MM.1S (cell line): ENCODE measurements at regions not wholly inside any gene's neighbourhood (a gene's known extent, or its start where the extent isn't known, plus 50 kb on each side); places are given as distances from the start of the nearest gene placed in this dataset.

Experiments used
- DNase-seq: peaks from one replicate; pipeline ENCODE4 v3.0.0-alpha.2; 2015
- H2AFZ ChIP-seq: fragments of 300-600 bp; sonication (generic); 2 replicates; pipeline ENCODE4 v1.6.0; 2016; ENCODE audit warnings: antibody characterized with exemption, low read length
- H3F3A ChIP-seq: fragments of 300-600 bp; sonication (generic); 2 replicates; pipeline ENCODE4 v1.6.1; 2016; ENCODE audit warnings: mild to moderate bottlenecking, antibody characterized with exemption, low read length, moderate library complexity, mixed read lengths; ENCODE audit not compliant: insufficient read depth
- H3K27ac ChIP-seq: fragments of 300-600 bp; sonication (generic); 2 replicates; pipeline ENCODE4 v1.5.1; 2016; ENCODE audit warnings: mild to moderate bottlenecking, low read length
- H3K27me3 ChIP-seq: fragments of 300-600 bp; sonication (generic); replicated peaks from 2 replicates; pipeline ENCODE4 v1.6.0; 2016; ENCODE audit warnings: low read length; ENCODE audit not compliant: insufficient read depth
- H3K36me3 ChIP-seq: fragments of 300-600 bp; sonication (generic); replicated peaks from 2 replicates; pipeline ENCODE4 v1.6.1; 2016; ENCODE audit warnings: mild to moderate bottlenecking, low read length, mixed read lengths; ENCODE audit not compliant: insufficient read depth
- H3K4me1 ChIP-seq: fragments of 300-600 bp; sonication (generic); 2 replicates; pipeline ENCODE4 v1.6.1; 2016; ENCODE audit warnings: low read length, mixed read lengths
- H3K4me2 ChIP-seq: fragments of 300-600 bp; sonication (generic); 2 replicates; pipeline ENCODE4 v1.6.0; 2016; ENCODE audit warnings: low read depth, low read length
- H3K4me3 ChIP-seq: fragments of 300-600 bp; sonication (generic); 2 replicates; pipeline ENCODE4 v1.5.1; 2016; ENCODE audit warnings: low read length, mixed read lengths
- H3K79me2 ChIP-seq: fragments of 300-600 bp; sonication (generic); 2 replicates; pipeline ENCODE4 v1.6.1; 2016; ENCODE audit warnings: mixed run types, low read length, mixed read lengths
- H3K9ac ChIP-seq: fragments of 300-600 bp; sonication (generic); 2 replicates; pipeline ENCODE4 v1.6.1; 2016; ENCODE audit warnings: low read length, mixed read lengths
- H3K9me2 ChIP-seq: fragments of 300-600 bp; sonication (generic); replicated peaks from 2 replicates; pipeline ENCODE4 v1.6.1; 2016; ENCODE audit warnings: mild to moderate bottlenecking, low read length, mixed read lengths; ENCODE audit not compliant: insufficient read depth
- H3K9me3 ChIP-seq: fragments of 300-600 bp; sonication (generic); replicated peaks from 2 replicates; pipeline ENCODE4 v1.6.1; 2016; ENCODE audit warnings: mild to moderate bottlenecking, low read length, mixed read lengths; ENCODE audit not compliant: insufficient read depth
- H4K20me1 ChIP-seq: fragments of 300-600 bp; sonication (generic); 2 replicates; pipeline ENCODE4 v1.6.1; 2016; ENCODE audit warnings: mild to moderate bottlenecking, low read length, moderate library complexity, mixed read lengths; ENCODE audit not compliant: insufficient read depth
- EZH2 ChIP-seq: fragments of 300-600 bp; sonication (generic); optimal IDR thresholded peaks from 2 replicates; pipeline ENCODE3; 2017; ENCODE audit warnings: low read depth, mild to moderate bottlenecking, antibody characterized with exemption, low read length, mixed read lengths
- EZH2phosphoT487 ChIP-seq: fragments of 300-600 bp; sonication (generic); IDR thresholded peaks from 2 replicates; pipeline ENCODE4 v1.6.1; 2018; ENCODE audit warnings: antibody characterized with exemption, low read length
- TF ChIP-seq, protein P1 (sequence below): fragments of 300-600 bp; sonication (generic); IDR thresholded peaks from 2 replicates; pipeline ENCODE4 v1.5.1; 2016; ENCODE audit warnings: antibody characterized with exemption, low read length, mixed read lengths

DNA sequence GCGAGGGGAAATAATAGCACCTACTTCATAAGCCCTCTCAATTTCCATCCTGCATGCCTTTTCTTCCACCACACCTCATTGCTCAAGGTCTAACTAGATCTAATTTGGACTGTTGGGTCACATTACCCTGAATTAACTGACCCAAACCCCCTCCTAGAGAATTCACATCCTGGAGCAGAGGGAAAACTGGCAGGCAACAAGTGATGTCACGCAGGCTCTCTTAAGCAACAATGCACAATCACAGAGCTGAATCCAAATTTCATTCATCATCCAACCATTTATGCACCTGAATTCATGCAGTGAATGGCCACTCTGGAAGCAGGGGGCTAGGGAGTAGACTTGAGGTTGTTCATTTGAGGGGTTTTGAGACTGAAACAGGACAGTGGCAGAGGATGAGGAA, 107.7 kb upstream of the HUWE1 start:
- Histone ChIP-seq H3F3A (no peaks in the 10 kb centered on the region), H2AFZ (no peak overlapping the region), H3K27me3 (no peaks in the 10 kb centered on the region), H3K27ac (no peak overlapping the region), H3K9me2 (no peaks in the 10 kb centered on the region), H3K9me3 (no peaks in the 10 kb centered on the region), H4K20me1 (no peaks in the 10 kb centered on the region), H3K79me2 (no peaks in the 10 kb centered on the region), H3K9ac (no peak overlapping the region), H3K4me2 (no peak overlapping the region), H3K36me3 (no peaks in the 10 kb centered on the region), H3K4me1 (no peaks in the 10 kb centered on the region), H3K4me3 (no peak overlapping the region)
- TF ChIP-seq EZH2 (no peak), EZH2phosphoT487 (no peak)
- TF ChIP-seq, protein P1, sequence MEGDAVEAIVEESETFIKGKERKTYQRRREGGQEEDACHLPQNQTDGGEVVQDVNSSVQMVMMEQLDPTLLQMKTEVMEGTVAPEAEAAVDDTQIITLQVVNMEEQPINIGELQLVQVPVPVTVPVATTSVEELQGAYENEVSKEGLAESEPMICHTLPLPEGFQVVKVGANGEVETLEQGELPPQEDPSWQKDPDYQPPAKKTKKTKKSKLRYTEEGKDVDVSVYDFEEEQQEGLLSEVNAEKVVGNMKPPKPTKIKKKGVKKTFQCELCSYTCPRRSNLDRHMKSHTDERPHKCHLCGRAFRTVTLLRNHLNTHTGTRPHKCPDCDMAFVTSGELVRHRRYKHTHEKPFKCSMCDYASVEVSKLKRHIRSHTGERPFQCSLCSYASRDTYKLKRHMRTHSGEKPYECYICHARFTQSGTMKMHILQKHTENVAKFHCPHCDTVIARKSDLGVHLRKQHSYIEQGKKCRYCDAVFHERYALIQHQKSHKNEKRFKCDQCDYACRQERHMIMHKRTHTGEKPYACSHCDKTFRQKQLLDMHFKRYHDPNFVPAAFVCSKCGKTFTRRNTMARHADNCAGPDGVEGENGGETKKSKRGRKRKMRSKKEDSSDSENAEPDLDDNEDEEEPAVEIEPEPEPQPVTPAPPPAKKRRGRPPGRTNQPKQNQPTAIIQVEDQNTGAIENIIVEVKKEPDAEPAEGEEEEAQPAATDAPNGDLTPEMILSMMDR: no peak
- DNase-seq: no peak

DNA sequence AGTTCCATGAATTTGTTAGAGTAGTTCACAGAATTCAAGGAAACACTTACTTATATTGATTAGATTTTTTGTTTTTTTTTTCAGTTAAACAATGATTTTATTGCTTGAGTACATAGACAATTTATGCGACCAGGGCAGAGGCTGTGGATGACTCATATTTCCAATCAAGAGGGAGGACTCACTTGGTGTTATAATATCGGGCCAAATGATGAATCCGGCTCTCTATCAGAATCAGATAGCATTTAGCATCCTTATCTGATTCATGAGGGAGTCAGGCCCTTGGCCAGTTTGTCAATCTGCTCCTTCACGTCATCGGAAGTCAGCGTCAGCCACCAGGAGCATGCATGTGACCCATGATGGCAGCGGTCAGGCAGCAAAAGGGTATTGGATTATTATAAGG, 82.3 kb upstream of the HUWE1 start:
- no peak overlapping the region for H2AFZ ChIP-seq
- no peak overlapping the region for H3K4me2 ChIP-seq
- no peaks in the 10 kb centered on the region for H3K36me3 ChIP-seq
- no peak overlapping the region for H3K27ac ChIP-seq
- no peaks in the 10 kb centered on the region for H3K9me2 ChIP-seq
- H3K9me3 ChIP-seq: no peaks in the 10 kb centered on the region
- H4K20me1 ChIP-seq: no peaks in the 10 kb centered on the region
- H3K27me3 ChIP-seq: no peaks in the 10 kb centered on the region
- TF ChIP-seq, protein P1: no peak
- TF ChIP-seq EZH2: no peak
- no peak for TF ChIP-seq EZH2phosphoT487
- no peaks in the 10 kb centered on the region for H3F3A ChIP-seq
- H3K9ac ChIP-seq: no peak overlapping the region
- no peak for DNase-seq
- no peak overlapping the region for H3K4me3 ChIP-seq
- no peaks in the 10 kb centered on the region for H3K4me1 ChIP-seq
- no peaks in the 10 kb centered on the region for H3K79me2 ChIP-seq

DNA sequence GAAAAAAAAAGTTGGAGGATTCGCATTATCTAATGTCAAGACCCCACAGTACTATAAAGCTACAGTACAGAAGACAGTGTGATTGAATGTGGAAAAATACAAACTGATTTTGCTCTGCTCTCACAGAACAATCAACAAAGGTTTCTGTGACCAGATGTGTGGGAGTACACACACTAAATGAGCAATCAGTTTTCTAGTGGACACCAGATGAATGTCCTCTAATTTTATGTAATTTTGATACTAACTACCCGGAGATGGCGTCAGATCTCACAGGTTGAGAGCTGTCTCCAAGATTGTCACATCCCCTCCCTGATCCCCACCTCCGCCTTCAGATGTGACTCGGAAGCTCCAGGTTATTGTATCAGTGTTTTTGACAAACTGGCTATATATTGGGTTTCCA, 81.9 kb upstream of the HUWE1 start:
- DNase-seq: no peak
- Histone ChIP-seq H4K20me1 (no peaks in the 10 kb centered on the region), H3F3A (no peaks in the 10 kb centered on the region), H3K4me3 (no peak overlapping the region), H3K4me2 (no peak overlapping the region), H3K36me3 (no peaks in the 10 kb centered on the region), H3K79me2 (no peaks in the 10 kb centered on the region), H3K4me1 (no peaks in the 10 kb centered on the region), H3K9me3 (no peaks in the 10 kb centered on the region), H3K9ac (no peak overlapping the region), H3K27me3 (no peaks in the 10 kb centered on the region), H3K27ac (no peak overlapping the region), H2AFZ (no peak overlapping the region), H3K9me2 (no peaks in the 10 kb centered on the region)
- TF ChIP-seq, protein P1: no peak
- TF ChIP-seq EZH2phosphoT487: no peak
- TF ChIP-seq EZH2: no peak
